ENCODE measurements at regions not wholly inside any gene's neighbourhood (a gene's known extent, or its start where the extent isn't known, plus 50 kb on each side); places are given as distances from the start of the nearest gene placed in this dataset.

- H3K4me1 ChIP-seq (ENCODE audit: low read depth), result no peaks in the 10 kb centered on the region
- no peak for TF ChIP-seq CTCF (IDR thresholded peaks at IDR 0.05)
- H3K36me3 ChIP-seq (ENCODE audit: low read depth), result no peaks in the 10 kb centered on the region
- intact Hi-C loops (cut with DNase I, micrococcal nuclease), result no loop called here
- no peaks in the 10 kb centered on the region for H3K9me3 ChIP-seq
- DNase-seq, result no peak
- no peak overlapping the region for H3K4me3 ChIP-seq
- no peak for ATAC-seq
These were observed 180.5 kb upstream of the TUT7 start for GRCh38 chr9:86534572-86535258.

GRCh38 chr9:86531971-86532640 lies 177.9 kb upstream of the TUT7 start:
- intact Hi-C loops (cut with DNase I, micrococcal nuclease), result no loop called here
- Histone ChIP-seq H3K4me3 (no peak overlapping the region), H3K4me1 (ENCODE audit: low read depth) (no peaks in the 10 kb centered on the region), H3K9me3 (no peaks in the 10 kb centered on the region), H3K36me3 (ENCODE audit: low read depth) (no peaks in the 10 kb centered on the region)
- no peak for ATAC-seq
- TF ChIP-seq CTCF (IDR thresholded peaks at IDR 0.05), result no peak
- no peak for DNase-seq

GRCh38 chr9:86531273-86531970 lies 177.2 kb upstream of the TUT7 start:
- Histone ChIP-seq H3K4me1 (ENCODE audit: low read depth) (no peaks in the 10 kb centered on the region), H3K9me3 (no peaks in the 10 kb centered on the region), H3K4me3 (no peak overlapping the region), H3K36me3 (ENCODE audit: low read depth) (no peaks in the 10 kb centered on the region)
- TF ChIP-seq CTCF (IDR thresholded peaks at IDR 0.05), result no peak
- intact Hi-C loops (cut with DNase I, micrococcal nuclease), result no loop called here
- DNase-seq, result no peak
- no peak for ATAC-seq

GRCh38 chr9:86529496-86530275 lies 175.5 kb upstream of the TUT7 start:
- no peaks in the 10 kb centered on the region for H3K4me1 ChIP-seq (ENCODE audit: low read depth)
- no peak overlapping the region for H3K4me3 ChIP-seq
- DNase-seq, result no peak
- ATAC-seq, result no peak
- H3K36me3 ChIP-seq (ENCODE audit: low read depth), result no peaks in the 10 kb centered on the region
- no peak for TF ChIP-seq CTCF (IDR thresholded peaks at IDR 0.05)
- H3K9me3 ChIP-seq, result no peaks in the 10 kb centered on the region
- intact Hi-C loops (cut with DNase I, micrococcal nuclease), result no loop called here

- Histone ChIP-seq H3K4me3 (no peak overlapping the region), H3K9me3 (no peaks in the 10 kb centered on the region), H3K36me3 (ENCODE audit: low read depth) (no peaks in the 10 kb centered on the region), H3K4me1 (ENCODE audit: low read depth) (no peaks in the 10 kb centered on the region)
- TF ChIP-seq CTCF (IDR thresholded peaks at IDR 0.05), result no peak
- no peak for ATAC-seq
- DNase-seq, result no peak
- intact Hi-C loops (cut with DNase I, micrococcal nuclease), result no loop called here
These were observed 171.8 kb upstream of the TUT7 start for GRCh38 chr9:86526021-86526420.
